ENCODE measurements at regions not wholly inside any gene's neighbourhood (a gene's known extent, or its start where the extent isn't known, plus 50 kb on each side); places are given as distances from the start of the nearest gene placed in this dataset.

DNA sequence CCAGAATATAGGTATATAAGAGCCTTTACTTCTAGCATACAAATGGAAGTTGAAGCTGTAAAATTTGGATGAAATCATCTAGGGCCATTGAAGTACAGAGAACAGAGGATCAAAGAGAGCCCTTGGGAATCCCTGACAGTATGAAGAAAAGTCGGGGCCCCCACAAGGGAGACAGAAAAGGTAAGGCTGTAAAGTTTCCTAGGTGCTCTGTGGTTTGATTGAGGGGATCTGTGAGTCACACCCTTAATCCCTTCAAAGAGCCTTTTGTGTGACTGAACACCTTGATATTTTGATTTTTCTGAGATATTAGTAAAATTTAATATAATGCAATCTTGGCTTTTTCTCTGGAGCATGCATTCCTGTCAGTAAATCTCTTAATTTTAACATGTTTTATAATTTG is 961.7 kb upstream of the TMEFF2 start:
- intact Hi-C loops (cut with micrococcal nuclease) (no loop called here), dilution Hi-C loops (cut with MboI; ENCODE audit: extremely low pct_ligation_motif_present, low sequenced_read_pairs) (no loop called here)

More for the DNA sequence above, 961.7 kb upstream of the TMEFF2 start:
- H3K36me3 ChIP-seq (ENCODE audit: control insufficient read depth in 2 of 2, extremely low read depth in 1 of 2, insufficient read depth in 2 of 2, low read length in 2 of 2): no peaks in the 10 kb centered on the region
- ChIA-PET CTCF (interaction anchor here (1.3 kb wide), 1 partner anchor 104 kb away, joined by 3 read pairs; no protein-coding TSS in a partner anchor), POLR2A (no interaction called here)
- no peaks in the 10 kb centered on the region for H3K79me2 ChIP-seq (ENCODE audit: control insufficient read depth, insufficient read depth, low read length)
- H3K4me3 ChIP-seq (replicated peaks in 1 of 3; ENCODE audit: insufficient read depth in 1 of 3, low read depth in 1 of 3, low read length in 3 of 3): no peak overlapping the region
- H3K9ac ChIP-seq (replicated peaks; ENCODE audit: extremely low read depth, insufficient read depth, low read length): no peak overlapping the region
- TF ChIP-seq, protein P1, sequence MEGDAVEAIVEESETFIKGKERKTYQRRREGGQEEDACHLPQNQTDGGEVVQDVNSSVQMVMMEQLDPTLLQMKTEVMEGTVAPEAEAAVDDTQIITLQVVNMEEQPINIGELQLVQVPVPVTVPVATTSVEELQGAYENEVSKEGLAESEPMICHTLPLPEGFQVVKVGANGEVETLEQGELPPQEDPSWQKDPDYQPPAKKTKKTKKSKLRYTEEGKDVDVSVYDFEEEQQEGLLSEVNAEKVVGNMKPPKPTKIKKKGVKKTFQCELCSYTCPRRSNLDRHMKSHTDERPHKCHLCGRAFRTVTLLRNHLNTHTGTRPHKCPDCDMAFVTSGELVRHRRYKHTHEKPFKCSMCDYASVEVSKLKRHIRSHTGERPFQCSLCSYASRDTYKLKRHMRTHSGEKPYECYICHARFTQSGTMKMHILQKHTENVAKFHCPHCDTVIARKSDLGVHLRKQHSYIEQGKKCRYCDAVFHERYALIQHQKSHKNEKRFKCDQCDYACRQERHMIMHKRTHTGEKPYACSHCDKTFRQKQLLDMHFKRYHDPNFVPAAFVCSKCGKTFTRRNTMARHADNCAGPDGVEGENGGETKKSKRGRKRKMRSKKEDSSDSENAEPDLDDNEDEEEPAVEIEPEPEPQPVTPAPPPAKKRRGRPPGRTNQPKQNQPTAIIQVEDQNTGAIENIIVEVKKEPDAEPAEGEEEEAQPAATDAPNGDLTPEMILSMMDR (IDR thresholded peaks at IDR 0.05; ENCODE audit: extremely low read depth in 1 of 2, insufficient read depth in 1 of 2, low read depth in 1 of 2, low read length in 2 of 2): no peak
- TF ChIP-seq MYC (IDR thresholded peaks at IDR 0.05; ENCODE audit: low read depth, low read length) (no peak), FOS (IDR thresholded peaks at IDR 0.05; ENCODE audit: borderline replicate concordance, insufficient read depth, low read length) (no peak), EZH2 (IDR thresholded peaks at IDR 0.05; ENCODE audit: borderline replicate concordance, low read depth, low read length, severe bottlenecking) (no peak), POLR2AphosphoS5 (IDR thresholded peaks at IDR 0.05; ENCODE audit: insufficient read depth, low read depth, low read length) (no peak), MAX (IDR thresholded peaks at IDR 0.05; ENCODE audit: insufficient read depth, insufficient read length) (no peak), GATA2 (IDR thresholded peaks at IDR 0.05; ENCODE audit: insufficient read depth, insufficient read length, low read depth, low read length) (no peak), POLR2A (IDR thresholded peaks at IDR 0.05; ENCODE audit: low read depth, low read length) (no peak), JUN (IDR thresholded peaks at IDR 0.05; ENCODE audit: borderline replicate concordance, insufficient read depth, insufficient read length, low read depth) (no peak)
- BruUV-seq (replicated peaks): no TSS peak
- no peak overlapping the region for H3K27ac ChIP-seq (ENCODE audit: insufficient read depth, low read depth, low read length)
- H3K27me3 ChIP-seq (ENCODE audit: control insufficient read depth in 2 of 2, insufficient read depth in 2 of 2, low read length in 2 of 2): no peaks in the 10 kb centered on the region
- no peak for FAIRE-seq
- no peaks in the 10 kb centered on the region for H3K4me1 ChIP-seq (ENCODE audit: control insufficient read depth, extremely low read depth, insufficient read depth, low read length)
- no peaks in the 10 kb centered on the region for H3K9me3 ChIP-seq (replicated peaks; ENCODE audit: control insufficient read depth, insufficient read depth, low read length)
- no peak overlapping the region for H3K4me2 ChIP-seq (ENCODE audit: insufficient read depth, low read length)
- H2AFZ ChIP-seq (ENCODE audit: low read depth, low read length): no peak overlapping the region
- no peak for DNase-seq (ENCODE audit: low read depth, low spot score)
- no peaks in the 10 kb centered on the region for H3K9me1 ChIP-seq (replicated peaks; ENCODE audit: control insufficient read depth, extremely low read depth, insufficient read depth, low read length)
- no peaks in the 10 kb centered on the region for H4K20me1 ChIP-seq (replicated peaks; ENCODE audit: control insufficient read depth, extremely low read depth, insufficient read depth, low read length)

Measured in endothelial cell of umbilical vein (primary cell).